Thymus (tissue), 11 donors: ENCODE measurements at regions not wholly inside any gene's neighbourhood (a gene's known extent, or its start where the extent isn't known, plus 50 kb on each side); places are given as distances from the start of the nearest gene placed in this dataset.

ENCODE experiments used
- DNase-seq, 9 donors: peaks; one replicate each; pipeline ENCODE4 v3.0.0-alpha.2; 2013; ENCODE audit warnings: low spot score in 9 of 9, low read depth in 6 of 9, missing footprints in 1 of 9
- H3K27ac ChIP-seq, 2 donors: one replicate each; pipeline ENCODE4 v1.5.1; 2013; ENCODE audit warnings: control low read depth in 1 of 2, low read depth in 1 of 2, low read length in 1 of 2, mild to moderate bottlenecking in 1 of 2, moderate library complexity in 1 of 2
- H3K27me3 ChIP-seq, 2 donors: one replicate each; pipeline ENCODE4 v1.5.1; 2013; ENCODE audit warnings: low read length in 1 of 2; ENCODE audit not compliant: control insufficient read depth in 2 of 2, insufficient read depth in 1 of 2
- H3K36me3 ChIP-seq, 2 donors: one replicate each; pipeline ENCODE4 v1.5.1; 2013; ENCODE audit warnings: low read length in 1 of 2, mild to moderate bottlenecking in 1 of 2, moderate library complexity in 1 of 2; ENCODE audit not compliant: control insufficient read depth in 2 of 2, insufficient read depth in 2 of 2
- H3K4me1 ChIP-seq, 2 donors: one replicate each; pipeline ENCODE4 v1.5.1; 2013; ENCODE audit warnings: low read length in 2 of 2; ENCODE audit not compliant: control insufficient read depth in 2 of 2, insufficient read depth in 2 of 2
- H3K4me3 ChIP-seq, 2 donors: one replicate each; pipeline ENCODE4 v1.5.1; 2013; ENCODE audit warnings: low read length in 2 of 2, control low read depth in 1 of 2, mild to moderate bottlenecking in 1 of 2
- H3K9me3 ChIP-seq, 2 donors: one replicate each; pipeline ENCODE4 v1.5.1; 2013; ENCODE audit warnings: low read length in 1 of 2, mild to moderate bottlenecking in 1 of 2; ENCODE audit not compliant: control insufficient read depth in 2 of 2, insufficient read depth in 1 of 2
- WGBS: extraction: QIAGEN DNeasy Blood & Tissue Kit; methylation state at CpG from one replicate; pipeline ENCODE4 v1.1.7; 2013; 5-methylcytosine and 5-hydroxymethylcytosine counted together
- donor health status: healthy.

DNA sequence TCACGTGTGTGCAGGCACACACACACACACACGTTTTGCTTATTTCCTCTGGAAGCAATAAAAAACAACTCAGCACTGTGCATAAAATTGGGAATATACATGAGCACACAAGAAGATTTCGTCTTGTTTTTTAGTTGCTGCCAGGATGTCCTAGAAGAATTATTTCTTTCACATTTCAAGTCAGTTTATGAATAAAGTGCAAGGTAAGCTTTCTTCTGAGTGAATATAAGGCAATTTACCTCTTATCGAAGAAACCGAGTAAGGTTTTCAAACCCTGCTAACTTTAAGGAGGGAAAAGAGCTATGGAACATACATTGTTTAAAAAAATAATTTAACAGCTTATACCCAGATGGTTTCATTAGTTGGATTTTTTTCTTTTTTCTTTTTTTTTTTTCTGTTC, 855.4 kb upstream of the NR2F2 start:
- no peak for DNase-seq
- no peaks in the 10 kb centered on the region for H3K9me3 ChIP-seq
- no peaks in the 10 kb centered on the region for H3K36me3 ChIP-seq
- H3K27ac ChIP-seq, result no peak overlapping the region
- H3K4me3 ChIP-seq, result no peak overlapping the region
- H3K4me1 ChIP-seq, result no peaks in the 10 kb centered on the region
- 88% methylated on average over 5 of the region's 5 CpGs for WGBS
- no peaks in the 10 kb centered on the region for H3K27me3 ChIP-seq

DNA sequence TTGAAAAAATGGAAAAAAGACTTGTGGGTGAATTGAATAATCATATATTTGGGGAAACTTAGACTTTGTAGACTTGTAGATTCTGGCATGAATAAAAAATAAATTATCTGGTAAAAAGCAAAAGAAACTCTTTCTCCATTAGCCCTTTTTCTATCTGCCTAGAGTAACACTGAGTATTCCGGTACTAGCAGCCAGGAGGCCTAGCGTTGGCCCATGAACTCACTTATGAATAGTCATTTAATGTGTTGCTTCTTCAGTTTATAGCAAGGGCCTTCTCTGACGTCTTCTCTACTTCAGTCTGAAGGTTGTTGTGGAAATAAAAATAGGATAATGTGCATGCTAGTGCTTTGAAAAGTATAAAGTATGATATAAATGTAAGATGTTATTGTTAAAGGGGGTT, 851.2 kb upstream of the NR2F2 start:
- Histone ChIP-seq H3K27me3 (no peaks in the 10 kb centered on the region), H3K9me3 (no peaks in the 10 kb centered on the region), H3K36me3 (no peaks in the 10 kb centered on the region), H3K4me1 (no peaks in the 10 kb centered on the region), H3K4me3 (no peak overlapping the region), H3K27ac (no peak overlapping the region)
- no peak for DNase-seq
- 95% methylated on average over 3 of the region's 3 CpGs for WGBS

DNA sequence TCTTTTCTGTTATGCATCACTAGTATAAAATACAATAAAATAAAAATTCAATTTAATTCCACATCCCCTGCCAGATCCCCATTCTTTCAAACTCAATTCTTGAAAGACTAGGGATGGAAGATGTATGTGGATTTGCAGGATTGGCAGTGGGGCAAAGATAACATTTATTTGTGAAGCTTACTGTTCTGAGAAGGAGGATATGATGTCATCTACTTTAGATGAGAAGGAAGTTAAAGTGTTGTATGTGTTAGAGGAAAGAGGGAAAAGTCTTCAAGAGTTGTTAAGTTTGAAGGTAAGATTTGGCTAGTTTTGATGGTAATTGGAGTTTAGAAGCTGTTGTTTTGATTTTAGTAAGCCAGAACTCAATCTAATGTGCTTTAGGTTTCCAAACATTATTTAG, 845.1 kb upstream of the NR2F2 start:
- no peaks in the 10 kb centered on the region for H3K4me1 ChIP-seq

DNA sequence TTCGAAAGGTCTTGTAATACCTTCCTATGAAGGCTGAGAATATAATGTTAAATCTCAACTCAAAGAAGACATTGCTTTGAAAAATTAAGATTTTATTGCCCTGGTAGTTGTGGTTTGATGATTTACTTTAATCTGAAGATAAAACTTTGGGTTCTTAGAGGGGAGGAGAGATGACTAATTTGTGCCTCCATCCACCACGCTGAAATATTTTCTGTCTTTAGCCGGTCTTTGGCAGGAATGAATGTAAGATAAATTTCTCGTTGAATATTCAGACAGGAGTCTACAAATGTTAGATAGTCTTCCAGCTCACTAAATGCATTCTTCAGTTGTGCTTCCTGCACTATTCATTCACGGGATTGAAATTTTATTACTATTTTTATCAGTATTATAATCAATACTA, 844.3 kb upstream of the NR2F2 start:
- Histone ChIP-seq H3K9me3 (no peaks in the 10 kb centered on the region), H3K4me1 (no peaks in the 10 kb centered on the region), H3K27ac (no peak overlapping the region), H3K4me3 (no peak overlapping the region), H3K36me3 (no peaks in the 10 kb centered on the region), H3K27me3 (no peaks in the 10 kb centered on the region)
- WGBS, result 94% methylated on average over 5 of the region's 5 CpGs
- DNase-seq, result no peak

More for the DNA sequence above, 845.1 kb upstream of the NR2F2 start:
- Histone ChIP-seq H3K4me3 (no peak overlapping the region), H3K9me3 (no peaks in the 10 kb centered on the region), H3K27me3 (no peaks in the 10 kb centered on the region), H3K27ac (no peak overlapping the region), H3K36me3 (no peaks in the 10 kb centered on the region)
- DNase-seq, result no peak

DNA sequence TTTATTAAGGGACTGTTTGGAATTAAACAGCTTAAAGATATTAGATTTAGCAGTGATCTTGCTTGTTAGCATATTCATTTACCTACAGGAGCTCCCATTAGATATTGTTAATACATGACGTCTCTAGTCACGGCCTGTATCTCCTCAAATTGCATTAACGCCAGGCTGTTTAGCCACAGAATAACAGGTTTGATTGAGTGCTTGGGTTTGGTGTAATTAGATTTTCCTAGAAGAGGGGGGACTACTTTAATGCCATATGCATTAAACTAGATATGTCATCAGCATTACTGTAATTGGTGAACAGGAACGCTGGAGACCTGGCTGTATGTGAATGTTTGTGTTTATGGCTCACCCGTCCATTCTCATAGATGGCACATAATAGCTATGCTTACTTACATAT, 841.4 kb upstream of the NR2F2 start:
- H3K27me3 ChIP-seq, result no peaks in the 10 kb centered on the region
- 93% methylated on average over 5 of the region's 5 CpGs for WGBS

DNA sequence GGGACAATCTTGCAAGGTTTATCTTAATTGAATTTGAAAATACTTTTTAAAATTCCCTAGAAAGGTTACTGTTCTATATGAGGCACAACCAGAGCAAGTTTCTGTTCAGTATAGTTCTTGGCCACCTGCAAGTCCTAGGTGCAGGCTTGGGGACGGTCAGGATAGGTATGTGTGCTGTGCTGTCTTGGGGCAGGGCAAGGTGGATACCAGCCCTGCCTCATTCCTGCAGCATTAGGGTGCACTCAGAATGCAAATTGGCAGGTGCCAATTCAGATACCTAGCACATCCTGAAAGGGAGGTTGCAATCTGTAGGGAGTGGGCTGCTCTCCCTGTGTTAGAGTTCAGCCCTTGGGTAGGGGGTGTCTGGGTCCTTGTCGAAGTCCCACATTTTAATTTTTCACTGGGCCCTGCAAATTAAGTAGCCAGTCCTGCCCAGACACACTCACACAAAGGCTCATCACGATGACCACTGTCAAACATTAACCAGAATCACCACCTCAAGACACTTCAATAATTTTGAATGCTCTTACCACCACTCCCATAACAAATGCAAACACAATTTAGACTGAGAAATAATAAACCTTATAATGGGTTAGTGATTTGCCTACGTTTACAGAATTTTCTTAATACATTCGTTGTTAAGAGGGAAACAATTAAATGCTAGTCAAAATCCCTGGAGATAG, 838.0 kb upstream of the NR2F2 start:
- WGBS, result 89% methylated on average over 5 of the region's 5 CpGs
- H3K9me3 ChIP-seq, result no peaks in the 10 kb centered on the region
- H3K4me1 ChIP-seq, result no peaks in the 10 kb centered on the region
- no peak overlapping the region for H3K4me3 ChIP-seq
- no peaks in the 10 kb centered on the region for H3K27me3 ChIP-seq
- H3K36me3 ChIP-seq, result no peaks in the 10 kb centered on the region
- DNase-seq, result no peak
- H3K27ac ChIP-seq, result no peak overlapping the region

More for the DNA sequence above, 841.4 kb upstream of the NR2F2 start:
- no peak for DNase-seq
- no peak overlapping the region for H3K4me3 ChIP-seq
- no peak overlapping the region for H3K27ac ChIP-seq
- H3K9me3 ChIP-seq, result no peaks in the 10 kb centered on the region
- H3K4me1 ChIP-seq, result no peaks in the 10 kb centered on the region
- no peaks in the 10 kb centered on the region for H3K36me3 ChIP-seq

DNA sequence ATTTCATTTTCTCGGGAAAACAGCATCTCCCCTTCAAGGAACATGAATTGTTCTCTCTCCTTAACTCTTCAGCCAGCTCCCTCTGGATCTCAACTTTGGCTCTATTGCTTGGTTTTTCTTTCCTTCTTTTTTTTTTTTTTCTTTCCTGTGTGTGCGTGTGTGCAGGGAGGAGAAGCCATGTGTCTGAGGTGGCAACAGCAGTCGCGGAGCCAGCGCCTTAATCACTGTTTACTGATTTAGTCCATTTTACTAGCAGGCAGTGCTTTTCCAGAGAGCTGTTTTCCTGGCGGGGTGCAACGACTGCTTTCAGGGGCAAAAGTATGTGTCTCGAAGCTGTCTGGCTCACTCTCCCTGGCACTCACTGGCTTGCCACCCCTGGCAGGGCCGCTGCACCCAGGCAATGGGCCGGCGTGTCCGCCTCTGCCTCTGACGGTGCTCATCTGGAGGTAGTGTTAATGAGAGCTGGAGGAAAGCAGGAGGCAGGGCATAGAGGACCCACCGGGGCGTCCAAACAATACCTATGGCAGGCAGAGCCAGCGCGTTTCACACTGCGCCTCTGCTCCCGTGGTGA, 835.4 kb upstream of the NR2F2 start:
- Histone ChIP-seq H3K36me3 (no peaks in the 10 kb centered on the region), H3K27me3 (no peaks in the 10 kb centered on the region), H3K27ac (no peak overlapping the region), H3K9me3 (no peaks in the 10 kb centered on the region), H3K4me3 (no peak overlapping the region), H3K4me1 (no peaks in the 10 kb centered on the region)
- DNase-seq, result no peak
- WGBS, result 75% methylated on average over 19 of the region's 19 CpGs

DNA sequence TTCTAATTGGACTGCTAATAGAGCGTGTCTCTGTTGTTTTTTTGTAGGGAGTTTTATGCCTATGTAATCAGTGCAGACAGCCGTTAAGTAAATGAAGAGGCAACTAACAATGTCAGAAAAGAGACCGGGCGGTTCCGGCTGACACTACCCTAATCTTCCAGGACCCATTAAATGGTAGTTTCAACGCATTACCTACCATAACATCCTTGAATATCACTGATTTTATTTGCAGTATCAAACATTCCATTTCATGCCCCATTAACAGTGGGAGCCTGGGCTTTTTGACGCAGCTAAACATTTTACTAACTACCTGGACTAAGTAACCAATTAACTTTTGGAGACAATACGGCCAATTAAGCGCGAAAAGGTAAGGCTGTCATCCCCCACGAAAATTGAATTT, 832.9 kb upstream of the NR2F2 start:
- Histone ChIP-seq H3K9me3 (no peaks in the 10 kb centered on the region), H3K4me1 (no peaks in the 10 kb centered on the region), H3K27ac (no peak overlapping the region), H3K4me3 (no peak overlapping the region), H3K27me3 (no peaks in the 10 kb centered on the region), H3K36me3 (no peaks in the 10 kb centered on the region)
- WGBS, result 90% methylated on average over 11 of the region's 11 CpGs
- no peak for DNase-seq

DNA sequence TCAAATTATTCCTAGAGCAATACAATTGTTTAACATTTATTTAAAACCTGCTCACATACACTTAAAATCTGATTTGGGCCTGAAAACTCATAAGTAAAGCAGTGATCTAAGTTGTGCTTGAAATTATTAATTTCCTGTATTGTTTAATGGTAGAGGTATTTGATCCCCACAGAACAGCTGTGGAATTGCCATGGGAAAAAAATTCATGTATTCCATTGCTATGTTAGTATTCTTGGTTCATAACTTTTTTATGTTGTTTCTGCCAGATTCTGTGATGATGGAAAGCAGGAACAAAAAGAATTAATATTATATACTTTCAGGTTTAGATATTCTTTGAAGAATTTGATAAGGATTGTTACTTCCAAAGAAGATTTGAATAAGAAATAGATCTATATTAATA, 831.5 kb upstream of the NR2F2 start:
- Histone ChIP-seq H3K4me1 (no peaks in the 10 kb centered on the region), H3K27me3 (no peaks in the 10 kb centered on the region), H3K4me3 (no peak overlapping the region), H3K36me3 (no peaks in the 10 kb centered on the region), H3K9me3 (no peaks in the 10 kb centered on the region), H3K27ac (no peak overlapping the region)
- no peak for DNase-seq
